Dedifferentiated amniotic fluid mesenchymal stem cell (primary cell): ENCODE measurements at regions not wholly inside any gene's neighbourhood (a gene's known extent, or its start where the extent isn't known, plus 50 kb on each side); places are given as distances from the start of the nearest gene placed in this dataset.
"Not testable (repeated sequence)": the region's sequence is repeated elsewhere in the genome, so short reads cannot be mapped to it uniquely, and the experiment has no call there.

ENCODE experiments used
- DNase-seq: peaks from one replicate; pipeline ENCODE4 v3.0.0-alpha.2; 2016; ENCODE audit errors: extremely low spot score

- DNase-seq: no peak
These were observed 1717.2 kb downstream of the OTOL1 start for GRCh38 chr3:163213838-163214237.

- no peak for DNase-seq
These were observed 1700.3 kb downstream of the OTOL1 start for GRCh38 chr3:163196815-163197374.

GRCh38 chr3:163196245-163196644 lies 1699.6 kb downstream of the OTOL1 start:
- no peak for DNase-seq

GRCh38 chr3:163185721-163186350 lies 1689.2 kb downstream of the OTOL1 start:
- no peak for DNase-seq

- DNase-seq: no peak
These were observed 1679.4 kb downstream of the OTOL1 start for GRCh38 chr3:163175970-163176369.

DNA sequence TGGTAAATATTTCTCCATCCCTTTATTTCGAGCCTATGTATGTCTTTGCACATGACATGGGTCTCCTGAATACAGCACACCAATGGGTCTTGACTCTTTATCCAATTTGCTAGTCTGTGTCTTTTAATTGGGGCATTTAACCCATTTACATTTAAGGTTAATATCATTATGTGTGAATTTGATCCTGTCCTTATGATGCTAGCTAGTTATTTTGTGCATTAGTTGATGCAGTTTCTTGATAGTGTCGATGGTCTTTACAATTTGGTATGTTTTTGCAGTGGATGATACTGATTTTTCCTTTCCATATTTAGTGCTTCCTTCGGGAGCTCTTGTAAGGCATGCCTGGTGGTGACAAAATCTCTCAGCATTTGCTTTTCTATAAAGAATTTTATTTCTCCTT lies 1675.9 kb downstream of the OTOL1 start:
- DNase-seq: not testable (repeated sequence)

GRCh38 chr3:163166197-163166596 lies 1669.6 kb downstream of the OTOL1 start:
- no peak for DNase-seq

- DNase-seq: no peak
These were observed 1662.7 kb downstream of the OTOL1 start for GRCh38 chr3:163159306-163159705.

GRCh38 chr3:163139600-163139999 lies 1643.0 kb downstream of the OTOL1 start:
- no peak for DNase-seq

DNA sequence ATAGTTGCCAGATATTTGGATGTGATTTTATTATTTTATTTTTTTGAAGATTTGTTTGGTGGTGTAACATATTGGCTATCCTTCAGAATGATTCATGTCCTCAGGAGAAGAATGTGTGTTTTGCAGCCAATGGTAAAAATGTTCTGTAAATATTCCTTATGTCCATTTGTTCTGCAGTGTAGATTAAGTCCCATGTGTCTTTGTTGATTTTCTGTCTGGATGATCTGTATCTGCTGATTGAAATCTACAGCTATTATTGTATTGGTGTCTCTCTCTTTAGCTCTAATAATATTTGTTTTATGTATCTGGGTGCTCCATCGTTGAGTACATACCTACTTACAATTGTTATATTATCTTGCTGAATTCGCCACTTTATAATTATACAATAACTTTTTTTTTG lies 1641.7 kb downstream of the OTOL1 start:
- DNase-seq: no peak

DNA sequence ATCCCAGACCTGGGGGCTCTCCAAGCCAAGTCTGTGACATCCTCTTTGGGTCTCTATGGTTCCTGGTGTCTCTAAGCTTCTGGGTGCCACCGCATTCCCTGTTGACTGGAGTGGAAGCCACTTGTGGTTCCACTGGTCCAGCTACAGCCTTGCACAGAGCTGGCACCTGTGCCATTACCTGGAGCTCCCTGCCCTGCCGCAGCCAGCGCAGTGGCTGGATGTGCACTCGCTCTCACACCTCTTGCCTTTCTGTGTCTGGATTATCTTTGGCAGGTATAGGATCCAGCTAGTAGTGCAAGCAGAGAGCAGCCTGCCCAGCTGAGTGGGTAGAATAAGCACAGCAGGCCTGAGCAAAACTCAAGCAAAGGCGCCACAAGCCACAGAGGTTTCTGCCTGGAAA lies 1635.5 kb downstream of the OTOL1 start:
- no peak for DNase-seq

DNA sequence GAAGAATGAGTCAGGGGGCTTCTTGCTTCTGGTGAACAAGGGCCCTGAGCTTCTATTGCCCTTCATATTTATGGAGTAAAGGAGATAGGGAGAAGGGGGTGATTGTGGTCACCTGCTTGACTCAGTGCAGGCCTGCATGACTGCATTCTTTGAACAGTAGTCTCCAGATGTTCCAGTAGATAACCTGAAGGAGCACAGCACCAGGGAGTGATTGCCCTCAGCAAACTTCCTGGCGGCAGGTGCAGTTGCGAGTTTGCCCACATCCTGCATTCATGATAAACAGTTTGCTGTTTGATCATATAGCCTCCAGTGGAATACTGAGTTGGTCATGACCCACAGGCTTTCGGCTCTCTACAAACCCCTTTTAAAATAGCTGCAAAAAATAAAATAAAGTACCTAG lies 1632.7 kb downstream of the OTOL1 start:
- no peak for DNase-seq

- no peak for DNase-seq
These were observed 1629.5 kb downstream of the OTOL1 start for GRCh38 chr3:163126115-163126514.
